ENCODE measurements at regions not wholly inside any gene's neighbourhood (a gene's known extent, or its start where the extent isn't known, plus 50 kb on each side); places are given as distances from the start of the nearest gene placed in this dataset.
A peak's percentile ranks its signal among the peaks of the same experiment; 100 is the strongest.
"Not testable (repeated sequence)": the region's sequence is repeated elsewhere in the genome, so short reads cannot be mapped to it uniquely, and the experiment has no call there.

DNA sequence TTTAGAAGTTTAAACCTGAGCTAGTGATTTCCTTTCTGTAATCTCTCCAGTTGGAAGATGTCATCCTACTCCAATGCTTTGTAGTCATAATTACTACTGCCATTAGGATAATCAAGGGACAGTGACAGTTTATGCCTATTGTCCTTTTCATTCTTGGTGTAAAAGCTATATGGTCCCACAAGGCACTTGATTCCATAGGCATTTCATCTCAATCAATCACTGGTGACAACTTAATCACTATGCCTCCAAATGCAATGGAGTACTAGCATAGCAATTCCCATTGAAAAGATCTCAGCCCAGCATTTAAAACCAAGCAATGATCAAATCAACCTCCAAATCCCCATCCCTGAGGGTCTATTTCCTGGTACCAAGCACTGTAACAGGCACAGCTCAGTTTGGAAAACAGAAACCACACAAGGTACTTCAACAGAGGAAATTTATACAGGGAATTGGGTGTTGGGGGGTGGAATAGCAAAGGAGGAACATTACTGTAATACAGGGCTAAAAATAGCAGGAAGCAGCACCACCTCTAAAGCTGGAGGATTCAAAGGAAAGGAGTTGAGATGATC is 51.0 kb downstream of the FHIP2A start:
- no peak for TF ChIP-seq CTCF (IDR thresholded peaks at IDR 0.05; ENCODE audit: low read depth, low read length, missing control alignments)
- in situ Hi-C loops (cut with HindIII; ENCODE audit: low sequenced_read_pairs), result no loop called here
- no peak overlapping the region for H3K4me3 ChIP-seq (ENCODE audit: low read depth, low read length)
- no peak for DNase-seq (ENCODE audit: low read depth)

DNA sequence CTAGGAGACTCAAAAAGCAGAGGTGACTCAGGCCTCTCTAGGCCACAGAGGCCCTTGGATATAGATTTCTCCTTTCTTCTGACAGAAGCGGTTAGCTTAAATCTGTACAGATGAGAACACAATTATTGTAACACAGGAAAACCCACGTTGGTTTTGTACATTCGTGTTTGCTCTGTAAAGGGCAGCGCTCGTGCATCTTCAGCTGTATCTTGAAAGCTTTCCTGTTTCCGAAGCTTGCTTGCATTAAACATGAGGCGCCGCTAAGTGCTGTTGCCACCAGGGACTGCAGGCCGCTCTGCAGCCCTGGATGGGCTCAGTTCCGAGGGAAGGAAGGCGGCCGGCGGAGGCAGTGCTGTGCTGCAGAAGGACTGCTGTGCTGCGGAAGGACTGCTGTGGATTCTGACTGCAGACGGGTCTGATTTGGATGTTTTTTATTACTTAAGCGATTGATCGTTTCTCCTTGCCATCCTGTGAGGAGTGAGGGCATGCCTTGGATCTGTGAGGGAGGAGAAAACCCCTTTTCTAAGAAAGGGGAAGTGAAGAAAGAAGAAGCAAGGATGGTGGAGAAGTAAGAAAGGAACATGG is 53.3 kb downstream of the FHIP2A start:
- no peak overlapping the region for H3K4me3 ChIP-seq (ENCODE audit: low read depth, low read length)
- in situ Hi-C loops (cut with HindIII; ENCODE audit: low sequenced_read_pairs), result loop anchor here (25.0 kb wide), 1 partner anchor 237 kb away; no protein-coding TSS in a partner anchor
- DNase-seq (ENCODE audit: low read depth), result no peak
- peak; percentile 46 for TF ChIP-seq CTCF (IDR thresholded peaks at IDR 0.05; ENCODE audit: low read depth, low read length, missing control alignments)

DNA sequence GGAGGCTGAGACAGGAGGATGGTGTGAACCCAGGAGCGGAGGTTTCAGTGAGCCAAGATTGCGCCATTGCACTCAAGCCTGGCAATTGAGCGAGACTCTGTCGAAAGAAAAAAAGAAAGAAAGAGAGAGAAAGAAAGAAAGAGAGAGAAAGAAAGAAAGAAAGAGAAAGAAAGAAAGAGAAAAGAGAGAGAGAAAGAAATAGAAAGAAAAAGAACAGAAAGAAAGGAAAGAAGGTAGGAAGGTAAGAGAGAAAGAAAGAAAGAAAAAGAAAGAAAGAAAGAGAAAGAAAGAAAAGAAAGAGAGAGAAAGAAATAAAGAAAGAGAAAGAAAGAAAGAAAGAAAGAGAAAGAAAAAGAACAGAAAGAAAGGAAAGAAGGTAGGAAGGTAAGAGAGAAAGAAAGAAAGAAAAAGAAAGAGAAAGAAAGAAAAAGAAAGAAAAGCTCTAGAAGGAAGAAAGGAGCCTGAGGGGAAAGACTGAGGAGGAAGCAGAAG is 54.1 kb downstream of the FHIP2A start:
- not testable (repeated sequence) for H3K4me3 ChIP-seq (ENCODE audit: low read depth, low read length); DNase-seq (ENCODE audit: low read depth)
- in situ Hi-C loops (cut with HindIII; ENCODE audit: low sequenced_read_pairs), result loop anchor here (25.0 kb wide), 1 partner anchor 237 kb away; no protein-coding TSS in a partner anchor

GRCh38 chr10:114876169-114876568 is 54.6 kb downstream of the FHIP2A start:
- H3K4me3 ChIP-seq (ENCODE audit: low read depth, low read length), result no peak overlapping the region
- no peak for TF ChIP-seq CTCF (IDR thresholded peaks at IDR 0.05; ENCODE audit: low read depth, low read length, missing control alignments)
- no peak for DNase-seq (ENCODE audit: low read depth)
- in situ Hi-C loops (cut with HindIII; ENCODE audit: low sequenced_read_pairs), result loop anchor here (25.0 kb wide), 1 partner anchor 236 kb away; no protein-coding TSS in a partner anchor

- in situ Hi-C loops (cut with HindIII; ENCODE audit: low sequenced_read_pairs), result loop anchor here (25.0 kb wide), 1 partner anchor 236 kb away; no protein-coding TSS in a partner anchor
- peak; percentile 85 for TF ChIP-seq CTCF (IDR thresholded peaks at IDR 0.05; ENCODE audit: low read depth, low read length, missing control alignments)
- DNase-seq (ENCODE audit: low read depth), result no peak
- no peak overlapping the region for H3K4me3 ChIP-seq (ENCODE audit: low read depth, low read length)
These were observed 55.2 kb downstream of the FHIP2A start for GRCh38 chr10:114876602-114877300.

GRCh38 chr10:114877301-114877644 is 55.7 kb downstream of the FHIP2A start:
- H3K4me3 ChIP-seq (ENCODE audit: low read depth, low read length), result no peak overlapping the region
- in situ Hi-C loops (cut with HindIII; ENCODE audit: low sequenced_read_pairs), result loop anchor here (25.0 kb wide), 1 partner anchor 235 kb away; no protein-coding TSS in a partner anchor
- DNase-seq (ENCODE audit: low read depth), result no peak
- TF ChIP-seq CTCF (IDR thresholded peaks at IDR 0.05; ENCODE audit: low read depth, low read length, missing control alignments), result no peak

DNA sequence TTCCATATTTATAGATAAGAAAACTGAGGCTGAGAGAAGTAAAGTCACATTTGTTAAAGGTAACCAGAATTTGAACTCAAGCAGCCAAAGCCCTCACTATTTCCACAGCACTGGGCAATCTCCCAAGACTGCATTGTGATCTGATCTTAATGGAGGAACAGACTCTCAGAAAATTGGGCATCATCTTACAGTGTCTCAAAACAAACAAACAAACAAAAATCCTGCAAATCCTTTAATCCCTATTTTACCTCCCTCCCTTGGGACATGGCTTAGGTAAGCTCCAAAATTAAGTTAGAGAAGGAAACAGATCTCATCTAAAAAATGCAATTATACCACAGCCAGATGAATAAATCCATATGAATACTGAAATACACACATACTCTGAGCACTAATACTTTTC is 57.5 kb downstream of the FHIP2A start:
- no peak overlapping the region for H3K4me3 ChIP-seq (ENCODE audit: low read depth, low read length)
- TF ChIP-seq CTCF (IDR thresholded peaks at IDR 0.05; ENCODE audit: low read depth, low read length, missing control alignments), result no peak
- no peak for DNase-seq (ENCODE audit: low read depth)
- in situ Hi-C loops (cut with HindIII; ENCODE audit: low sequenced_read_pairs), result loop anchor here (25.0 kb wide), 1 partner anchor 233 kb away; no protein-coding TSS in a partner anchor

All from astrocyte of the cerebellum (primary cell).